ENCODE measurements at regions not wholly inside any gene's neighbourhood (a gene's known extent, or its start where the extent isn't known, plus 50 kb on each side); places are given as distances from the start of the nearest gene placed in this dataset.

- TF ChIP-seq ZGPAT (CRISPR knock-in tag; IDR thresholded peaks at IDR 0.05): no peak
- no peak for TF ChIP-seq ZNF326 (CRISPR knock-in tag; IDR thresholded peaks at IDR 0.05; ENCODE audit: borderline replicate concordance)
- TF ChIP-seq HIVEP1 (CRISPR knock-in tag; IDR thresholded peaks at IDR 0.05): no peak
- TF ChIP-seq ZNF598 (CRISPR knock-in tag; IDR thresholded peaks at IDR 0.05; ENCODE audit: borderline replicate concordance): no peak
- TF ChIP-seq RBFOX2 (IDR thresholded peaks at IDR 0.05; ENCODE audit: low read depth, low read length): no peak
- no peak for TF ChIP-seq ZNF101 (CRISPR knock-in tag; IDR thresholded peaks at IDR 0.05; ENCODE audit: borderline replicate concordance, low read depth)
These were observed 828.1 kb upstream of the ZNF608 start (continued) for GRCh38 chr5:125574491-125575044.

- Histone ChIP-seq H2AFZ (ENCODE audit: low read length) (no peak overlapping the region), H3K4me2 (ENCODE audit: low read depth, low read length) (no peak overlapping the region), H3K27ac (ENCODE audit: extremely low read length, insufficient read depth, low read length) (no peak overlapping the region), H3K36me3 (replicated peaks in 1 of 2; ENCODE audit: control insufficient read depth in 1 of 2, insufficient read depth in 2 of 2, low read length in 2 of 2) (no peaks in the 10 kb centered on the region), H3K9ac (ENCODE audit: insufficient read depth, low read depth, low read length) (no peak overlapping the region), H3K79me2 (ENCODE audit: insufficient read depth, low read length) (no peaks in the 10 kb centered on the region), H3K27me3 (ENCODE audit: control insufficient read depth in 1 of 2, insufficient read depth in 2 of 2, low read length in 2 of 2) (no peaks in the 10 kb centered on the region), H3K9me3 (ENCODE audit: low read length) (peaks cover 12% of the 10 kb centered on the region; the same call in 1 of the 2 replicates), H3K4me1 (ENCODE audit: insufficient read depth, low read length) (no peaks in the 10 kb centered on the region), H3K4me3 (replicated peaks in 1 of 3; ENCODE audit: insufficient read depth in 1 of 3, low read depth in 2 of 3, low read length in 3 of 3) (no peak overlapping the region), H4K20me1 (ENCODE audit: insufficient read depth, low read length) (no peaks in the 10 kb centered on the region)
- WGBS (ENCODE audit: low lambda C conversion rate): 12% methylated on average over 1 of the region's 1 CpG
- intact Hi-C loops (cut with micrococcal nuclease; ENCODE audit: unreplicated experiment): no loop called here
- CTCF ChIA-PET (ENCODE audit: low intra/inter-chr PET ratio, low total read pairs): no interaction called here
- DNase-seq (ENCODE audit: low spot score): no peak
- no peak for FAIRE-seq
- TF ChIP-seq ARHGAP35 (CRISPR knock-in tag; IDR thresholded peaks at IDR 0.05; ENCODE audit: borderline replicate concordance) (no peak), MAFF (IDR thresholded peaks at IDR 0.05; ENCODE audit: low read depth, low read length) (peak; percentile 70), MAFK (conservative IDR thresholded peaks at IDR 0.05 in 1 of 2, IDR thresholded peaks at IDR 0.05 in 1 of 2; ENCODE audit: low read length in 2 of 2) (peak; percentile 61 to 83)
- POLR2A ChIA-PET: no interaction called here
- in situ Hi-C loops (cut with HindIII; ENCODE audit: extremely low pct_ligation_motif_present, low pct_unique_long_range_greater_than_20kb): no loop called here
- no TSS peak for BruUV-seq (replicated peaks)
- ATAC-seq: no peak
These were observed 828.9 kb upstream of the ZNF608 start for GRCh38 chr5:125575171-125575890.

Data from HepG2 (cell line).